Urinary bladder (tissue), 3 donors: ENCODE measurements at regions not wholly inside any gene's neighbourhood (a gene's known extent, or its start where the extent isn't known, plus 50 kb on each side); places are given as distances from the start of the nearest gene placed in this dataset.
"Not testable (repeated sequence)": the region's sequence is repeated elsewhere in the genome, so short reads cannot be mapped to it uniquely, and the experiment has no call there.

Source experiments
- DNase-seq: peaks from one replicate; pipeline ENCODE4 v3.0.0-alpha.2; 2015; ENCODE audit errors: extremely low spot score
- H3K27ac ChIP-seq: one replicate; pipeline ENCODE4 v1.5.1; 2013; ENCODE audit warnings: low read depth, mild to moderate bottlenecking, moderate library complexity
- H3K36me3 ChIP-seq: one replicate; pipeline ENCODE4 v1.6.1; 2013; ENCODE audit warnings: mild to moderate bottlenecking, moderate library complexity; ENCODE audit not compliant: insufficient read depth
- H3K4me1 ChIP-seq: one replicate; pipeline ENCODE4 v1.6.1; 2013; ENCODE audit warnings: mild to moderate bottlenecking, moderate library complexity; ENCODE audit not compliant: insufficient read depth
- H3K4me3 ChIP-seq: one replicate; pipeline ENCODE4 v1.5.1; 2013; ENCODE audit warnings: low read depth, low read length
- WGBS: extraction: QIAGEN DNeasy Blood & Tissue Kit; methylation state at CpG from one replicate; pipeline ENCODE4 v1.1.7; 2013; 5-methylcytosine and 5-hydroxymethylcytosine counted together
- donor health status: healthy with polysubstance abuse.
- donor health status: healthy.

DNA sequence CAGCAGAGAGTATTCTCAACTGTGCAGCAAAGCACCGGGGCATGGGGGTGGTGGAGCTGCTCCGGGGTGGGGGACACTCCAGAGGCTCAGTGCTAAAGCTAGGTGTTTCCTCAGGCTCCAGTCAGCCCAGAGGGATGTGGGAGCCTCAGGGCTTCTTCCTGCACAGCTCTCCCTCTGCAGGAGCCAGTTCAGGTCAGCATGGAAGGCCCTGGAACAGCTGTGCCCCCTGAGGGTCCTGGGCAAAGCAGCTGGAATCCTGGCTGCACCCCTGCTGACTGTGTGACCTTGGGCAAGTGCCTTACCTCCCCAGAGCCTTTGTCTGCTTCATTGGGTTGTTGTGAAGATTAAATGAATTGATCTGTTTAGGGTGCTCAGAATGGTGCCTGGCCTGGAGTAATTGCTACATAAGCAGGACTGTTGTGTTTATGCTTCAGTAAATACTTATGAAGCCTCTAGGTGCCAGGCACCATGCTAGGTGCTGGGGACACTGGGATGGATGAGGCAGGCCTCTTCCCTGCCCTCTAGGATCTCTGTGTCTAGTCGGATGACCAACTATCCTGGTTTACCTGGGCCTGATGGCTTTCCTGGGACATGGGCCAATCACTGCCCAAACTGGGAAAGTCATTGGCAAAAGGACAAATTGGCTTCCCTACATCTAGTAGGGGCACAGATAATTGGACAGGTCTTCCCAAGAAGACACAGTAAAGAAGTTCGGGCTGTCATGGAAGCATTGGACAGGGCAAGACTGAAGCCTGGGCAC, 64.2 kb upstream of the LCTL start:
- Histone ChIP-seq H3K4me3 (no peak overlapping the region), H3K27ac (no peak overlapping the region), H3K4me1 (no peaks in the 10 kb centered on the region), H3K36me3 (no peaks in the 10 kb centered on the region)
- WGBS, result 71% methylated on average over 4 of the region's 4 CpGs
- DNase-seq, result no peak

DNA sequence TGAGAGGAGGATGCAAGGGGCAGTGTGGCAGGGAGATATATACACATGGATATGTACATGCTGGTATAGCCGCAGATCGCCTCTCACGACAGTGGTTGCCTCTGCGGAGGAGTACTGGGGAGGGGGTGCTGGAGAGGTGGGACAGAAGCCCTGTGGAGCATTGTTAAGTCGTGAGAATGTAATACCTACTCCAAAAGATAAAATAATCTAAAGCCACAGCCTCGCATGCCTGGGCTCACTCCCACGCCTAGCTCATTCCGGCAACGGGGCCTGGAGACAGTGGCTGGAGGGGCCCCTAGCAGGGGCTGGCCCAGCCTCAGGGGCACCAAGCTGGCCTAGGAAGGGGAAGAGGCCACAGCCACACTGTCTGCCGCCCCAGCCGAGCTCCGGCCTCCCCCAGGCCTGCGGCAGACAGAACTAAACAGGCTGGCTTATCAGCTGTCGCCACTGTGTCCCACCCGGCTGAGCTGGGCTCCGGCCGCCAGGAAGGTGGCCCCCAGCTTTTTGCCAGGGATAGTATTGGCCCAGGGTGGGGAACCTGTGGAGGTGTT, 65.1 kb upstream of the LCTL start:
- H3K4me3 ChIP-seq, result no peak overlapping the region
- no peaks in the 10 kb centered on the region for H3K36me3 ChIP-seq
- H3K4me1 ChIP-seq, result no peaks in the 10 kb centered on the region
- WGBS, result 68% methylated on average over 17 of the region's 17 CpGs
- H3K27ac ChIP-seq, result no peak overlapping the region
- no peak for DNase-seq

- Histone ChIP-seq H3K4me1 (no peaks in the 10 kb centered on the region), H3K27ac (no peak overlapping the region), H3K36me3 (no peaks in the 10 kb centered on the region), H3K4me3 (no peak overlapping the region)
- WGBS, result 83% methylated on average over 7 of the region's 7 CpGs
- DNase-seq, result no peak
Measured at GRCh38 chr15:66631616-66632263, 65.9 kb upstream of the LCTL start.

GRCh38 chr15:66633041-66633937, 67.5 kb upstream of the LCTL start:
- no peak overlapping the region for H3K27ac ChIP-seq
- no peaks in the 10 kb centered on the region for H3K4me1 ChIP-seq
- no peak for DNase-seq
- H3K4me3 ChIP-seq, result no peak overlapping the region
- no peaks in the 10 kb centered on the region for H3K36me3 ChIP-seq
- WGBS, result 79% methylated on average over 19 of the region's 19 CpGs

DNA sequence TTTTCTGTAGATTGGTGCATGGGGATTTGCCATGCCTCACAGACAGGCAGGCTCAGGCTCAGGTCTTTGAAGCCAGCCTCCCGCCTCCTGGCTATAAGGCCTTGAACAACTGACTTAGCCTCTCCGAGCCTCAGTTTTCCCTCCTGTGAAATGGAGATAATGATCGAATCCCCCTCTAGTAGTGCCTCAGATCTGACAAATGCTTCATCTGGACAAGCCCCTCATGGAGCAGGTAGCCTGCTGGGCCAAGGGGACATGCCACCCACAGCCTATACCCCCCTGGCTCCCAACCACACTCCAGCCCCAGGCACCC, 68.1 kb upstream of the LCTL start:
- H3K36me3 ChIP-seq, result no peaks in the 10 kb centered on the region

DNA sequence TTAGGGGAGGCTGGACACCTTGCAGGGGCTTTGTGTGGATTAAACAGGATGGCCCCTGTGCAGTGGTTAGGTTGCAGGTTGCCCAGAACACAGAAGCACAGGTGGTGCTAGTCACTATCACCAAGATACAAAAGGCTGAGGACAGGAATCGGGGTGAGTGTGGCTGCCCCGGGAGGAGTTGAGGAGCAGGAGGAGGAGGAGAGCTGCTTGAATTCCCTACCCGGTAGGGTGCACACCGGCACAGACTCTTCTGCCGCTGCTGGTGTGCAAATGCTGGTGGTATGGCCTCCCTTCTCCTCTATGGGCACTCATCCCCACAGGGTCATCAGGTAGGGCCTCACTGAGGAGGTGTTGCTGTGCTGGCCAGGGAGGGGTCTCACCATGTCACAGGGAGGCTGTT, 67.5 kb upstream of the SMAD6 start:
- H3K36me3 ChIP-seq, result no peaks in the 10 kb centered on the region
- no peak for DNase-seq
- WGBS, result 87% methylated on average over 5 of the region's 5 CpGs
- H3K4me1 ChIP-seq, result no peaks in the 10 kb centered on the region
- no peak overlapping the region for H3K4me3 ChIP-seq
- H3K27ac ChIP-seq, result no peak overlapping the region

More for the DNA sequence above, 68.1 kb upstream of the LCTL start:
- Histone ChIP-seq H3K4me1 (no peaks in the 10 kb centered on the region), H3K27ac (no peak overlapping the region), H3K4me3 (no peak overlapping the region)
- no peak for DNase-seq
- WGBS, result 95% methylated on average over 3 of the region's 3 CpGs

DNA sequence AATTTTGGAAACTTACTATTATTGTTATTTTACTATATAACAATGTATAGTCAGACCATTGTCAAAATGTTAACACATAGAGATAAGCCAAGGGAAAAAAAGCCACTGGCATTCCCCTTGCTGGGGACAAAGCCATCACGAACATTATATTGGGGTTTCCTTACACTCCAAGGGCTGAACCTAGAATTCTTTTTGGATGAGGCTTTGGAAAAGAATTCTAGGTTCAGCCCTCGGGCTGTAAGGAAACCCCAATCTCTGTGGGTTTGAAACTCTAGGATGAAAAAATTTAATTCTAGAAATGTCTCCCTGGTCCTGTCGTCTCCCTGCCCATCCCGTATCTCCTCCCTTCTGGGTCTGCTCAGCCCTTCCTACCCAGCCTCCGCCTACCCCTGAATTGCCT, 67.0 kb upstream of the SMAD6 start:
- Histone ChIP-seq H3K4me3 (no peak overlapping the region), H3K27ac (no peak overlapping the region), H3K4me1 (no peaks in the 10 kb centered on the region), H3K36me3 (no peaks in the 10 kb centered on the region)
- DNase-seq, result no peak
- 88% methylated on average over 5 of the region's 5 CpGs for WGBS

DNA sequence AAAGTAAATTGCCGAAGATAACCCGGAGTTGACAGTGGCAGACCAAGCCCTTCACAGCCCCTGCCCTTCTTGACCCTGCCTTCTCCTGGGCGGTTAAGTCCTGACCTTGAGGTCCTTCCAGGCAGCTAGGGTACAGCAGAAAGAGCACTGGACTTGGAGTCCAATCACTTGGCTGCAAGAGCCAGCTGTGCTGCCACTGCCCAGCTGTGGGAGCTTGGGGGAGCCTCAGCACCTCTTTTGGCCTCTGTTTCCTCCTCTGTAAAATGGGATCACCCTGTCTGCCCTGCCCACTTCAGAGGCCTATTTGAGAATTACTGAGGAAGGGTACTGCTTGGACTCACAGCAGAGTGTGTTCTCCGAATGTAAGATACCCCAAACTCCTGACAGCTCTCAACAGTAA, 66.2 kb upstream of the SMAD6 start:
- H3K36me3 ChIP-seq, result no peaks in the 10 kb centered on the region
- 94% methylated on average over 4 of the region's 4 CpGs for WGBS
- no peaks in the 10 kb centered on the region for H3K4me1 ChIP-seq
- DNase-seq, result no peak
- H3K4me3 ChIP-seq, result no peak overlapping the region
- H3K27ac ChIP-seq, result no peak overlapping the region

DNA sequence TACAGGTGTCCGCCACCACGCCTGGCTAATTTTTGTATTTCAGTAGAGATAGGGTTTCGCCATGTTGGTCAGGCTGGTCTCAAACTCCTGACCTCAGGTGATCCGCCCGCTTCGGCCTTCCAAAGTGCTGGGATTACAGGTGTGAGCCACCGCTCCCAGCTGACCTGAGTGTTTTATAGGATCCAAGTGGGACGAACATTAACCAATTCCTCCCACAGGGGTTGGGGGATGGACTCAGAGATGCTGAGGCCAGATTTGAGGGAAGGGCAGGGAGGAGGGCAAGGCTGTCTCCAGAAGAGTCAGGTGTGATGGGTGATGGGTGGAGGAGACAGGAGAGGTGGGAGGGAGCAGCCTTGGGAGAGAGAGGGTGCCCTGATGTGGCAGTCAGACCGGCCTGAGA, 65.0 kb upstream of the SMAD6 start:
- not testable (repeated sequence) for H3K27ac ChIP-seq, DNase-seq, H3K4me1 ChIP-seq, H3K36me3 ChIP-seq, H3K4me3 ChIP-seq
- 92% methylated on average over 9 of the region's 9 CpGs for WGBS

DNA sequence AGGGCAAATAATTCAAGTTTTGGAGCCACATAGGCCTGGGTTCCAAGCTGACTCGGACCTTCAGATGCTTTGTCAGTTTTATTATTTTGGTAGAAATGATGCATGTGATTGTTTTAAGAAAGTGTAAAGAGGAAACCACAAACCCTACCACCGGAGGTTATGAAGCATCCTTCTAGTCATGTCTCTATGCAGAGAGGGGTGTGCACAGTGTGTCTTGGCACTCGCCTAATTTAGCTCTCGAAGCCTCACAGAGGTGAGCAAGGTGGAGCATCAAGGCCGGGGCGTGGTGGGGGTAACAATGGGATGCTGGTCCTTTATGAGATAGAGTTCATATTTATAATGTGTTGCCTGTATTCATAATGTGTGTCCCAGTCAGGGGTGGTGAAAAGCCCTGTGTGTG, 63.7 kb upstream of the SMAD6 start:
- Histone ChIP-seq H3K4me3 (no peak overlapping the region), H3K36me3 (no peaks in the 10 kb centered on the region), H3K4me1 (no peaks in the 10 kb centered on the region), H3K27ac (no peak overlapping the region)
- no peak for DNase-seq
- 82% methylated on average over 6 of the region's 6 CpGs for WGBS

GRCh38 chr15:66641485-66642315, 60.3 kb upstream of the SMAD6 start:
- H3K4me3 ChIP-seq, result no peak overlapping the region
- H3K36me3 ChIP-seq, result no peaks in the 10 kb centered on the region
- no peaks in the 10 kb centered on the region for H3K4me1 ChIP-seq
- no peak overlapping the region for H3K27ac ChIP-seq
- WGBS, result 96% methylated on average over 5 of the region's 5 CpGs
- DNase-seq, result no peak

GRCh38 chr15:66642514-66642913, 59.5 kb upstream of the SMAD6 start:
- no peak for DNase-seq
- 30% methylated on average over 3 of the region's 3 CpGs for WGBS
- H3K36me3 ChIP-seq, result no peaks in the 10 kb centered on the region
- H3K27ac ChIP-seq, result no peak overlapping the region
- H3K4me1 ChIP-seq, result no peaks in the 10 kb centered on the region
- no peak overlapping the region for H3K4me3 ChIP-seq

DNA sequence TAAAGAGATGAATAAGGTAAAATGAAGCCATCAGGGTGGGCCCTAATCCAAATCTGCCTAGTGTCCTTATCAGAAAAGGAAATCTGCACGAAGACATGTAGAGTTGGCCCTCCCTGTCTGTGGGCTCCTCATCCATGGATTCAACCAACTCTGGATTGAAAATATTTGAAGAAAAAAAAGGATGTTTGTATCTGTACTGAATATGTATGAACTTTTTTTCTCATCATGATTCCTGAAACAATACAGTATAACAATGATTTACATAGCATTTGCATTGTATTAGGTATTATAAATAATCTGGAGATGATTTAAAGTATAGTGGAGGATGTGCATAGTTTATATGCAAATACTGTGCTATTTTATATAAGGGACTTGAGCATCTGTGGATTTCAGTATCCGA, 59.0 kb upstream of the SMAD6 start:
- WGBS, result 48% methylated on average over 2 of the region's 2 CpGs
- no peak overlapping the region for H3K4me3 ChIP-seq
- H3K36me3 ChIP-seq, result no peaks in the 10 kb centered on the region
- no peaks in the 10 kb centered on the region for H3K4me1 ChIP-seq
- H3K27ac ChIP-seq, result no peak overlapping the region
- DNase-seq, result no peak
